ENCODE measurements at regions not wholly inside any gene's neighbourhood (a gene's known extent, or its start where the extent isn't known, plus 50 kb on each side); places are given as distances from the start of the nearest gene placed in this dataset.

GRCh38 chr13:94933230-94933751 lies 220.9 kb upstream of the SOX21 start:
- no peaks in the 10 kb centered on the region for H3K9me3 Mint-ChIP-seq
- intact Hi-C loops (cut with micrococcal nuclease), result no loop called here
- H3K4me3 Mint-ChIP-seq, result no peak overlapping the region
- no peaks in the 10 kb centered on the region for H3K27me3 Mint-ChIP-seq
- no peak overlapping the region for H3K27ac Mint-ChIP-seq
- H3K36me3 Mint-ChIP-seq (ENCODE audit: low read depth), result no peaks in the 10 kb centered on the region
- H3K4me1 Mint-ChIP-seq (ENCODE audit: low read depth), result no peaks in the 10 kb centered on the region

DNA sequence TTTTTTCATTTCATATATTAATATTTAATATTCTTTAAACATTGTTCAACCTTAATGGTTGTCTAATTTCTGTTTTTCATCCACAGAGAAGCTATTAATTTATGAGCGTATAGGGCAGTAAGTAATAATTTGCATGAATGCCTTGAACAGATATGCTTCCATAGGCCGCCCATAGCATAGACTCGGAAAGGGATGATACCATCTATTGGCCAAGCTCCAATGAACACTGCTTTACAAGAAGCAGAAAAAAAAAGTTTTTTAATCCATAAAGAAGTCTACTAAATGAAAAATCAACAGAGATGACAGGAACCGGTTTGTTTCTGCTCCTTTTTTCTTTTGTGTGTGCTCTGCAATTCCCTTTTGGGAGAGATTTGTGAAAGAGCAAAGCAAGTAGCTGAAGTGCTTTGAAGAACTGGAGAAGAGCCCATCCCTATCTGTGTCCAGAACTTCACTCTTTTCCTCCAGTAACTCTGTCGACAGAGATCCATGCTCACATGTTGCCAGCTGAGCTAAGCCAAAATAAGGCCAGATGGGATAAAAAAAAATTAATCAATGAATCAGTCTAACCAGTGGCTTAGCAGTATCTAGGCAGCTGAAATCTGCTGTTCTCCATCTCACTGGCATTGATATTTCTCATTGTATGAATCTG lies 215.9 kb upstream of the SOX21 start:
- no peak overlapping the region for H3K27ac Mint-ChIP-seq
- no peaks in the 10 kb centered on the region for H3K36me3 Mint-ChIP-seq (ENCODE audit: low read depth)
- no peaks in the 10 kb centered on the region for H3K9me3 Mint-ChIP-seq
- H3K27me3 Mint-ChIP-seq, result no peaks in the 10 kb centered on the region
- intact Hi-C loops (cut with micrococcal nuclease), result no loop called here
- H3K4me3 Mint-ChIP-seq, result no peak overlapping the region
- H3K4me1 Mint-ChIP-seq (ENCODE audit: low read depth), result no peaks in the 10 kb centered on the region

- H3K4me1 Mint-ChIP-seq (ENCODE audit: low read depth), result no peaks in the 10 kb centered on the region
- no peaks in the 10 kb centered on the region for H3K27me3 Mint-ChIP-seq
- intact Hi-C loops (cut with micrococcal nuclease), result no loop called here
- H3K27ac Mint-ChIP-seq, result no peak overlapping the region
- H3K36me3 Mint-ChIP-seq (ENCODE audit: low read depth), result no peaks in the 10 kb centered on the region
- H3K4me3 Mint-ChIP-seq, result no peak overlapping the region
- H3K9me3 Mint-ChIP-seq, result no peaks in the 10 kb centered on the region
Measured at GRCh38 chr13:94925263-94925662, 212.9 kb upstream of the SOX21 start.

GRCh38 chr13:94921181-94921580 lies 208.8 kb upstream of the SOX21 start:
- Mint-ChIP-seq H3K27ac (no peak overlapping the region), H3K9me3 (no peaks in the 10 kb centered on the region)

GRCh38 chr13:94920578-94920977 lies 208.2 kb upstream of the SOX21 start:
- H3K27ac Mint-ChIP-seq, result no peak overlapping the region
- H3K27me3 Mint-ChIP-seq, result no peaks in the 10 kb centered on the region
- H3K4me3 Mint-ChIP-seq, result no peak overlapping the region
- no peaks in the 10 kb centered on the region for H3K9me3 Mint-ChIP-seq
- H3K4me1 Mint-ChIP-seq (ENCODE audit: low read depth), result no peaks in the 10 kb centered on the region
- H3K36me3 Mint-ChIP-seq (ENCODE audit: low read depth), result no peaks in the 10 kb centered on the region
- intact Hi-C loops (cut with micrococcal nuclease), result no loop called here

More at GRCh38 chr13:94921181-94921580, 208.8 kb upstream of the SOX21 start:
- Mint-ChIP-seq H3K27me3 (no peaks in the 10 kb centered on the region), H3K36me3 (ENCODE audit: low read depth) (no peaks in the 10 kb centered on the region), H3K4me3 (no peak overlapping the region), H3K4me1 (ENCODE audit: low read depth) (no peaks in the 10 kb centered on the region)
- intact Hi-C loops (cut with micrococcal nuclease), result no loop called here

DNA sequence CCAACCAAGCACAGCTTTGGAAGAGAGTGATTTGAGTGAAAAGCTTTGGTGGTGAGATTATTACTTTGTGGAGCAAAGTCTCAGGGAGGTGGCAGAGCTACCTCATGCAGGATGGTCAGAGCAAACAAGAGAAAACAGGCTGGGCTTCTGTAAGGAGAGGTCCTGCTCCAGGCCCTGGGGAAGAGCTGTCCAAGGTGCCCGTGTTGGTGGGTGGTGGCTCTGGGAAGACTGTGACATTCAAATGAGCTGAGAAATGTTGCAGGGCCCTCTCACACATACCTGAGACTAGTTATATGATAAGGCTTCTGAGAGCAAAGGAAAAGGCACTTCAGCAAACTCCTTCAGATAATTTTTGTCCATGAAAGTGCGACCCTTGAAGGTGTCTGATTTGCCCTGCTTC lies 205.5 kb upstream of the SOX21 start:
- Mint-ChIP-seq H3K4me1 (ENCODE audit: low read depth) (no peaks in the 10 kb centered on the region), H3K27ac (no peak overlapping the region), H3K27me3 (no peaks in the 10 kb centered on the region), H3K9me3 (no peaks in the 10 kb centered on the region), H3K36me3 (ENCODE audit: low read depth) (no peaks in the 10 kb centered on the region), H3K4me3 (no peak overlapping the region)
- intact Hi-C loops (cut with micrococcal nuclease), result no loop called here

DNA sequence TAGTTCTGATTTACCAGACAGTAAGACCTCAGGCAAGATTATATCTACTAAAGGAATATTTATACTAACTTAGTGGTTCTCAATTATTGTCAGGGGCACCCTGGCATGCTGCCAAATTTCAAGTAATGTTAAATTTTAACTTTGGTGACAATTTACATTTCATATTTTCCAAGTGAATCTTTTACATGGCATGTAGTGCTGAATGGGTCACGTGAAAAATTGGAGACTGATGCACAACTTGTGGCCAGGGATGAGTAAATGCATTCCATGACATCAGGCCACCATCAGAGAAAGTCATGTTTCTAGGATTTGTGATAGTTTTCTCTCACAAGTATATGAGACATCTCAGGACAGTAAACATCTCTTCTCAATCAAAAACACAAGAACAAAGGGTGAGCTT lies 202.6 kb upstream of the SOX21 start:
- no peaks in the 10 kb centered on the region for H3K9me3 Mint-ChIP-seq
- no peak overlapping the region for H3K4me3 Mint-ChIP-seq
- no peak overlapping the region for H3K27ac Mint-ChIP-seq
- intact Hi-C loops (cut with micrococcal nuclease), result no loop called here
- no peaks in the 10 kb centered on the region for H3K4me1 Mint-ChIP-seq (ENCODE audit: low read depth)
- H3K36me3 Mint-ChIP-seq (ENCODE audit: low read depth), result no peaks in the 10 kb centered on the region
- H3K27me3 Mint-ChIP-seq, result no peaks in the 10 kb centered on the region

GRCh38 chr13:94906605-94907004 lies 194.3 kb upstream of the SOX21 start:
- Mint-ChIP-seq H3K27ac (no peak overlapping the region), H3K27me3 (peaks cover 4% of the 10 kb centered on the region), H3K4me1 (ENCODE audit: low read depth) (no peaks in the 10 kb centered on the region), H3K36me3 (ENCODE audit: low read depth) (no peaks in the 10 kb centered on the region), H3K9me3 (no peaks in the 10 kb centered on the region), H3K4me3 (no peak overlapping the region)
- intact Hi-C loops (cut with micrococcal nuclease), result no loop called here

GRCh38 chr13:94902722-94903407 lies 190.5 kb upstream of the SOX21 start:
- Mint-ChIP-seq H3K9me3 (no peaks in the 10 kb centered on the region), H3K27me3 (peaks cover 4% of the 10 kb centered on the region), H3K36me3 (ENCODE audit: low read depth) (no peaks in the 10 kb centered on the region), H3K27ac (no peak overlapping the region), H3K4me3 (no peak overlapping the region), H3K4me1 (ENCODE audit: low read depth) (no peaks in the 10 kb centered on the region)
- intact Hi-C loops (cut with micrococcal nuclease), result no loop called here

- H3K9me3 Mint-ChIP-seq, result no peaks in the 10 kb centered on the region
- H3K36me3 Mint-ChIP-seq (ENCODE audit: low read depth), result no peaks in the 10 kb centered on the region
- no peak overlapping the region for H3K4me3 Mint-ChIP-seq
- no peak overlapping the region for H3K27ac Mint-ChIP-seq
- H3K4me1 Mint-ChIP-seq (ENCODE audit: low read depth), result no peaks in the 10 kb centered on the region
- H3K27me3 Mint-ChIP-seq, result peaks cover 4% of the 10 kb centered on the region
- intact Hi-C loops (cut with micrococcal nuclease), result no loop called here
Measured at GRCh38 chr13:94901070-94901469, 188.7 kb upstream of the SOX21 start.

DNA sequence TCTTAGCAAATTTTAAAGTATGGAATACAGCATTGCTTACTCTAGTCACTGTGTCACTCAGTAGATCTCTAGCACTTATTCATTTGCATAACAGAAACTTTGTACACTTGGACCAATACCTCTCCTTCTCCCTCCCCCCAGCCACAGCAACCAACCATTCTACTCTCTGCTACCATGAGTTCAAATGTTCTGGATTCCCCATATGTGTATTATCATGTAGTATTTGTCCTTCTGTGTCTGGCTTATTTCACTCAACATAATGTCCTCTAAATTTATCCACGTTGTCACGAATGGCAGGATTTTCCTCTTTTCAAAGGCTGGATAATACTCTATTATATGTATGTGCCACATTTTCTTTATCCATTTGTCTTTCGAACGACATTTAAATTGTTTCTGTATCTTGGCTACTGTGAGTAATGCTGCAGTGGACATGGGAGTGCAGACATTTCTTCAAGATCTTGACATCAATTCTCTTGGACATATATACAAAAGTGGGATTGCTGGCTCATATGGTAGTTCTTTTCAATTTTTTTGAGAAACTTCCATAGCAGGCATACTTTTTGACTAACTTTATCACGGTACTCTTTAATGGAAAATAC lies 184.5 kb upstream of the SOX21 start:
- H3K4me3 Mint-ChIP-seq, result no peak overlapping the region
- no peaks in the 10 kb centered on the region for H3K36me3 Mint-ChIP-seq (ENCODE audit: low read depth)
- no peak overlapping the region for H3K27ac Mint-ChIP-seq
- H3K9me3 Mint-ChIP-seq, result no peaks in the 10 kb centered on the region
- no peaks in the 10 kb centered on the region for H3K4me1 Mint-ChIP-seq (ENCODE audit: low read depth)
- intact Hi-C loops (cut with micrococcal nuclease), result no loop called here
- H3K27me3 Mint-ChIP-seq, result no peaks in the 10 kb centered on the region

- Mint-ChIP-seq H3K36me3 (ENCODE audit: low read depth) (no peaks in the 10 kb centered on the region), H3K27me3 (no peaks in the 10 kb centered on the region), H3K4me1 (ENCODE audit: low read depth) (no peaks in the 10 kb centered on the region), H3K27ac (no peak overlapping the region), H3K9me3 (no peaks in the 10 kb centered on the region), H3K4me3 (no peak overlapping the region)
- intact Hi-C loops (cut with micrococcal nuclease), result no loop called here
Measured at GRCh38 chr13:94896238-94896637, 183.9 kb upstream of the SOX21 start.

DNA sequence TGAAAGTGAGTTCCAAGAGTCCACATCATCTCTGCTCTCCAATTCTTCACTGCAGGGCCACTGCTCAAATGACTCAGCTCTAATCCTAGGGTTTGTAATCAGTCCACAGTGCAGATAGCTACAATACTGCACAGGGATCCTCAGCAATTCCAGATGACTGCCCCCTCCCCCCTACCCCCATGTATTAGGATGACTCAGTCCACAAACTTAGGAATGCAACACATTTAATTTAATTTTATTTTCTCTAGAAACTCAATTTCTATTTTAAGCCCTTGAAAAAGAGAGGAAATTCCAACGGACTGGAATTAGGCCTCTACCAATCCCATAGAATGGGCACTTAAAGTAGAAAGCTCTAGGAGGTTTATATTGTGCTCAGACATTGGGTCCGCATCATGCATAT lies 173.8 kb upstream of the SOX21 start:
- intact Hi-C loops (cut with micrococcal nuclease), result no loop called here
- Mint-ChIP-seq H3K9me3 (no peaks in the 10 kb centered on the region), H3K4me3 (no peak overlapping the region), H3K27ac (no peak overlapping the region), H3K27me3 (no peaks in the 10 kb centered on the region), H3K36me3 (ENCODE audit: low read depth) (no peaks in the 10 kb centered on the region), H3K4me1 (ENCODE audit: low read depth) (no peaks in the 10 kb centered on the region)

GRCh38 chr13:94880463-94880862 lies 168.1 kb upstream of the SOX21 start:
- H3K36me3 Mint-ChIP-seq (ENCODE audit: low read depth), result no peaks in the 10 kb centered on the region
- no peaks in the 10 kb centered on the region for H3K9me3 Mint-ChIP-seq
- H3K4me3 Mint-ChIP-seq, result no peak overlapping the region
- H3K27me3 Mint-ChIP-seq, result no peaks in the 10 kb centered on the region
- H3K4me1 Mint-ChIP-seq (ENCODE audit: low read depth), result no peaks in the 10 kb centered on the region
- H3K27ac Mint-ChIP-seq, result no peak overlapping the region
- intact Hi-C loops (cut with micrococcal nuclease), result no loop called here
